GM12878 (cell line): ENCODE measurements at regions not wholly inside any gene's neighbourhood (a gene's known extent, or its start where the extent isn't known, plus 50 kb on each side); places are given as distances from the start of the nearest gene placed in this dataset.

Source experiments
- CREB1 ChIP-seq: IDR thresholded peaks from 2 replicates; pipeline ENCODE4 v1.6.1; 2012; ENCODE audit warnings: low read depth, mild to moderate bottlenecking, inconsistent platforms
- CTCF ChIP-seq, 3 experiments: IDR thresholded peaks in 2 of 3; conservative IDR thresholded peaks in 1 of 3; 2 replicates each; pipeline ENCODE4 v1.5.1; 2011; ENCODE audit warnings: low read depth in 3 of 3, low read length in 3 of 3, mild to moderate bottlenecking in 3 of 3, control low read depth in 2 of 3, moderate library complexity in 2 of 3, inconsistent platforms in 1 of 3, mixed read lengths in 1 of 3; ENCODE audit not compliant: control insufficient read depth in 2 of 3, insufficient read depth in 1 of 3; ENCODE audit errors: extremely low read depth in 1 of 3
- EZH2 ChIP-seq: IDR thresholded peaks from 2 replicates; pipeline ENCODE4 v1.6.1; 2012; ENCODE audit warnings: low read depth, mild to moderate bottlenecking, control low read depth, inconsistent platforms, low read length, borderline replicate concordance; ENCODE audit not compliant: control insufficient read depth
- FOS ChIP-seq: IDR thresholded peaks from 3 replicates; pipeline ENCODE4 v1.6.1; 2011; ENCODE audit warnings: borderline replicate concordance; ENCODE audit not compliant: insufficient read length; ENCODE audit errors: extremely low read depth
- MXI1 ChIP-seq: fragments of 150-350 bp; IDR thresholded peaks from 2 replicates; pipeline ENCODE4 v1.6.1; 2011; ENCODE audit warnings: low read depth, mild to moderate bottlenecking, inconsistent platforms, low read length, improper control_type of control experiment
- NR2C2 ChIP-seq: IDR thresholded peaks from 2 replicates; pipeline ENCODE4 v1.6.1; 2011; ENCODE audit warnings: borderline replicate concordance, low read depth; ENCODE audit not compliant: control insufficient read depth, insufficient read length
- POLR2A ChIP-seq: IDR thresholded peaks from 2 replicates; pipeline ENCODE4 v1.6.1; 2011; ENCODE audit warnings: low read depth, mild to moderate bottlenecking, low read length
- RFX5 ChIP-seq: IDR thresholded peaks from 2 replicates; pipeline ENCODE4 v1.6.1; 2011; ENCODE audit warnings: low read depth, low read length, improper control_type of control experiment

DNA sequence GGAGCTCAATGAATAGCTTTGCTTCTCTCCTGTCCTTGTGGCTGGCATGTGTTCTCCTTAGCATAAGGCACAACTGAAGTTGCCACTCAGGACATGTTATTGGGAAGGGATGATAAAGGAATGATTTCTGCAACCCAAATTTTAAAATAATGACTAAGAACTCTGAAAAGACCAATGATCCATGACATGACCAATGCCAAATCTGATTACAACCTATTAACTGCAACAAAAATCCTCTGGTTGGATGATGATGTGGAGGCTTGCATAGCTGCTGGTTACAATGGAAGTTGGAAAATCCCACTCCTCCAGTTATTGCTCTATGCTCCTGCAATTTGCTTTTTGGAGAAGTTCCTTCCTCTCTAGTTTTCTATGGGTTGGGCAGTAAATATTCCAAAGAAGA, 63.4 kb upstream of the FBXL4 start:
- TF ChIP-seq CTCF (IDR thresholded peaks at IDR 0.05 in 2 of 3, conservative IDR thresholded peaks at IDR 0.05 in 1 of 3; ENCODE audit: control insufficient read depth in 2 of 3, extremely low read depth in 1 of 3, insufficient read depth in 1 of 3, low read depth in 3 of 3, low read length in 3 of 3): no peak
- no peak for TF ChIP-seq CREB1
- no peak for TF ChIP-seq POLR2A
- TF ChIP-seq FOS: no peak
- no peak for TF ChIP-seq RFX5
- no peak for TF ChIP-seq MXI1
- TF ChIP-seq EZH2: no peak
- no peak for TF ChIP-seq NR2C2
